ENCODE measurements at regions not wholly inside any gene's neighbourhood (a gene's known extent, or its start where the extent isn't known, plus 50 kb on each side); places are given as distances from the start of the nearest gene placed in this dataset.

DNA sequence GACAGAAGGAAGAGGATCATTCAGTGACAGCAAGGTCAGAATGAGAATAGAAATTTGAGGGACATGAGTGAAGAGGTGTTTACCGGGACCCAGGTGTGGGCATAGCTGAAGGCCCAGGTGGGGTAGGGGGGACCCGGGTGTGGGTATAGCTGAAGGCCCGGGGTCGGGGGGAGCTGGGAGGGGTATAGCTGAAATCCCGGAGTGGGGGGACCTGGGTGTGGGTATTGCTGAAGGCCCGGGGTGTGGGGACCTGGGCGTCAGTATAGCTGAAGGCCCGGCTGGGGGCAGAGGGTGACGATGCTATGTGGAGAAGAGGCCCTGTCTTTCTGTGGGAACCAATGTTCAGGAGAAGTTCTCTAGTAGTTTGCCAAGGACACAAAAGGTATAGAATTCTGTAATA lies 183.0 kb upstream of the PITRM1 start:
- in situ Hi-C loops (cut with HindIII; ENCODE audit: low pct_unique_long_range_greater_than_20kb, low sequenced_read_pairs), result no loop called here
- no peak for DNase-seq (ENCODE audit: low read depth, low spot score)

DNA sequence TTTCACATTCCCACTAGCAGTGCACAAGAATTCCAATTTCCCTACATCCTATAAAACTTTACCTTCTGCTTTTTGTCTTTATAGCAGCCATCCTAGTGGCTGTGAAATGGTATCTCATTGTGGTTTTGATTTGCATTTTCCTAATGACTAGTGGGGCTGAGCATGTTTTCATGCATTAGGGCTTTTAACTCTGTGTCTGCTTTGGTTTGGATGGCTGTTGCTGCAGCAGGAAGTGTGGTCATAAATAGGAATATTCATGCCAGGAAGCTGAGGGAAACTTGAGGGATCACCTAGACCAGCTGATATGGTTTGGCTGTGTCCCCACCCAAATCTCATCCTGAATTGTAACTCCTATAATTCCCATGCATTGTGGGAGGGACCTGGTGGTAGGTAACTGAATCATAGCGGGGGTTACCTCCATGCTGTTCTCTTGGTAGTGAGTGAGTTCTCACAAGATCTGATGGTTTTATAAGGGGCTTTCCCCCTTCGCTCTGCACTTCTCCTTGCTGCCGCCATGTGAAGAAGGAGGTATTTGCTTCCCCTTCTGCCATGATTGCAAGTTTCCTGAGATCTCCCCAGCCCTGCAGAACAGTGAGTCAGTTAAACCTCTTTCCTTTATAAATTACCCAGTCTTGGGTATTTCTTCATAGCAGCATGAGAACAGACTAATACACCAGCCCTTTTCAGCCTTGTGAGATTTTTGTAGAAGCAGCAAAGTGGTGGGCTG lies 181.8 kb upstream of the PITRM1 start:
- in situ Hi-C loops (cut with HindIII; ENCODE audit: low pct_unique_long_range_greater_than_20kb, low sequenced_read_pairs), result no loop called here
- DNase-seq (ENCODE audit: low read depth, low spot score), result no peak

DNA sequence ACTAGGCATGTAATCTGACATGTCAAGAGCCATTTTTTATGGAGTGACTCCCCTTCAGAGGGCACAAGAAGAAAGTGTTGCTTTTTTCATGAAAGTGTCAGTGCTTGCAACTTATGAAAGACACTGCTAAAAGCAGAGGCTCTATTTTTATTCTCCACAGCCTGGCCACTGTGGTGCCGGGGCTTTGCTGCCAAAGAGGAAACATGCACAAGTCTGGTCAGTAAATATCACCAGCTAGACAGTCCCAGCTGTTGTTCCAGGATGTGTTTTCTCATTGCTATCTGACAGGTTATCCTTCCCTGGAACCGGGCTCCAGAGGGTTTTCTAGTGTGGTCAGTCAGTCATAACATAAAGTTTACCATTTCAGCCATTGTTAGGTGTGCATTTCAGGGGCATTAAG lies 180.7 kb upstream of the PITRM1 start:
- in situ Hi-C loops (cut with HindIII; ENCODE audit: low pct_unique_long_range_greater_than_20kb, low sequenced_read_pairs), result no loop called here
- no peak for DNase-seq (ENCODE audit: low read depth, low spot score)

DNA sequence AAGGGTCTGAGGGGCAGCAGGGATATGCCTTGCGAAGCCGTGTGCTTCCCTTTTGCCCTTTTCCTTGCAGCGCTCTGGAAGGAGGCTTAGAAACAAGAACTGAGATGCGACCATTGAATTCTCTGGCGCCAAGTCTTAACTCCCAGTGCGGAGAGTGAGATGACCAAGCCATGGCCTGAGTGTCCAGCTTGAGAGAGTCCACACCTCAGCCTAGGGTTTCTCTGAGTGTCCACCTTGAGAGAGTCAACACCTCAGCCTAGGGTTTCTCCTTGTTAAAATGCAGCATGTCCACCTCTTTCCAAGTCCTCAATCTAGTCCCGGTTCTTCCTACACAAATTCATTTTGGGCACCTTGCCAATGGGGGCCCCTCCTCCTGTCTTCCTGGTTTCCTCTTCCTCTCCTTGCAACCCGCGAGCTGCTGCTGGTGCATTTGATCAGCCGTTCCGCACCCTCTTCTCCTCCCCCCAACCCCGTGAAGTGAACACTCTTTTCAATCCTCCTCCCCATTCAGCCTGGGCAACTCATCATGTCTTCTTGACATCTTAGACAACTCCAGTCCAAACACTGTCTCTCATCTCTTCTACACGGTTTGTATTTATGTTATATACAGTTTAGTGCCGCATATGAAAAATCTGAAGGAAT lies 178.2 kb upstream of the PITRM1 start:
- DNase-seq (ENCODE audit: low read depth, low spot score), result no peak
- in situ Hi-C loops (cut with HindIII; ENCODE audit: low pct_unique_long_range_greater_than_20kb, low sequenced_read_pairs), result no loop called here

DNA sequence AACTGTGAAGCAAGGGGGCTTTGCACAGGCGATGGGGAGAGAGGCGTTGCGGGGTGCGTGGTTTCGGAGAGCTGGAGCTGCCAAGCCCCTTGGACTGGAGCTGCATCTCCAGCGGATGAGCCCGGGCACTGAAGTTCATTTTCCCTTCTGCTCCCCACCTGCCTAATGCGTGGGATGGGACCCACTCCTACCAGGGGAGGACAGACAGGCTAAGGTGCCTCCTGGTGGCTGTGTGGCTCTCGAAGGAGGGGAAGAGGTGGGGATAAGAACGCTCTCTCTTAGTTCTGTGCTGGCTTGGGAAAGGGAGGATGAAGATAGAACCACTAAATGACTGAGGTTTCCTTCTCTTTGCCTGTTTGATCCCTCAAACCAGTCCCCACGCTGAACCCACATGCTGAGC lies 177.6 kb upstream of the PITRM1 start:
- in situ Hi-C loops (cut with HindIII; ENCODE audit: low pct_unique_long_range_greater_than_20kb, low sequenced_read_pairs), result no loop called here
- DNase-seq (ENCODE audit: low read depth, low spot score), result no peak

DNA sequence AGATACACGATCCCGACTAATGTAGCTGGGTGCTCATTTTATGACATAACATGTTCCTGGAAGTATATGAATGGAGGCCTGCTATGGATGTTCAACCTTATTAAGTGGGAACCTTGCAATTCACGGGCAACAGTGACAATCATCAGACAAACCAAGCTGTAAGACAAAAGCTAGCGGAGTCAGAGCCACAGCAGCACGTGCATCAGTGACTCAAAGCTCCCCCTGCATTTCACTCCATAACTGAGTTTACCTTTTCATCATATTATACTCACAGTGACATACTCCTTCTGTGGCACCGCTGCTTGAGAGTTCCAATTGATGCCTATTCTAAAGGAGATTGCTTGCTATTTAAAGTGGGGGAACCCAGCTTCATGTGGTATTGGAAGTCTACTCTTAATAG lies 176.0 kb upstream of the PITRM1 start:
- in situ Hi-C loops (cut with HindIII; ENCODE audit: low pct_unique_long_range_greater_than_20kb, low sequenced_read_pairs), result no loop called here
- DNase-seq (ENCODE audit: low read depth, low spot score), result no peak

DNA sequence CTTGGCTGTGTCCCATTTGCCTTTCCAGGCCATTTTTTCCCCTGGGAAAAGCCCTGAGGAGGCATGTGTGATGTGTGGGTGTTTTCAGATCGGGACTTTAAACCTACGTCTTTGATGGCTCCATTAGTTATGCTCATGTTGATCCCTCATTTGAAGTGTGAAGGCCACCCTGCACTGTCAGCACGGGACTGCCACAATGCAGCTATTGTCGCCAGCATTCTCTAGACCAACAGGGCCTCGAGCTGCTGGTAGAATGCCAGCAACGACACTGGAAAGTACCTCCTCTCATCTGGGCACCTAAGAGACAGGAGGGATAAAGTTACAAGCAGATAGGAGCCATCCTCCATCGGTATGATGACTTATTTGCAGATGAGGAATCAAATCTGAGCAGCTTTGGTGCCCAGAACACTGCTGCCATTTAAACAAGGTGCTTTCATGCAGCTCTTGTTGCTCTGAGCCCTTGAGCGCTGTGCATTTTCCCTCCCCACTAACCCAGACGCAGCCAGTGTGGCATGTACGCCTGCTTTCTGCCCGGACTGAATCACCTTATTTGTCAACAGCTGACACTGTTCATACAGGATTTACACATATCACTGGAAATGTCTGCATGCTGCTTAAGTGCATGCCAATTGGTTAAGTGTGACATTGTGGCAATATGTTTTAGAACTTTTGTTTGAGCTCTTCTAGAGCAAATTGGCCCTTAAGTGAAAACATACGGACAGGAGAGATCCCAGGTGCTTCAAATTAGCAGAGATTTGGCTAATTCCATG lies 175.0 kb upstream of the PITRM1 start:
- in situ Hi-C loops (cut with HindIII; ENCODE audit: low pct_unique_long_range_greater_than_20kb, low sequenced_read_pairs), result no loop called here
- DNase-seq (ENCODE audit: low read depth, low spot score), result no peak

DNA sequence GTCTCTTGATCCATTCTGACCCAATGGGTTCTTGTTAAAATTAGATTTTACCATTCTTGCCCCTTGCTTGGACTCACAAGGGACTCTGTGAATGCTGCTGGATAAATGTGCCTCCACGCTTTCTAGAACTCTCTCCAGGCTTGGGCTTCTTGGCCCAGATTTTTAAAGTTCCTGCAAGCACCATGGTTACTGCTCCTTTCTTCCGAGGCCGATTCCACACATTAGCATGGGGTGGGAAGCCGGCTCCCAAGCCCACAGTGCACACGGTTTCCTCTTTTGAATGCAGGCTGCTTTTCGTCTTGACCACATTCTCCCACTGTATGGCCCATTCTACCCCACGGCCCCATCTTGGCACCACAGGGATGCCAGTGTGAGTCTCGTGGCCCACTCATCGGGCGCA lies 174.3 kb upstream of the PITRM1 start:
- in situ Hi-C loops (cut with HindIII; ENCODE audit: low pct_unique_long_range_greater_than_20kb, low sequenced_read_pairs), result no loop called here
- no peak for DNase-seq (ENCODE audit: low read depth, low spot score)

DNA sequence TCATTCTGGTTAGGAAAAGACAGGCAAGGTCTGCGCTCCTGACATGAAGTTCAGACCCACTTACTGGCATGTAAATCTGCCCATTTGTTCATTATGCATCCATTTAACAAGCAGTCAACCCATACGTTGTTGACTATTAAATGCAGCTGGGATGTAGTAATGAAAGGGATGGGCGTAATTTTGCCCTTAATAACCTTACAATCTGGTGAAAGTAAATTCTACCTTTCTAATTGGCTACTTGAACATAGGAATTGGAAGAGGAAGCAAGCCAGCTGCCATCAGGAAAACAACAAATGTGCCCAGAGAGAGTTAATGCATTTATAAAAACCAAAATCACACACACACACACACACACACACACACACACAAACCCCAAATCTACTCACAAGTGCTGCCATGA lies 170.2 kb upstream of the PITRM1 start:
- DNase-seq (ENCODE audit: low read depth, low spot score), result no peak
- in situ Hi-C loops (cut with HindIII; ENCODE audit: low pct_unique_long_range_greater_than_20kb, low sequenced_read_pairs), result no loop called here

DNA sequence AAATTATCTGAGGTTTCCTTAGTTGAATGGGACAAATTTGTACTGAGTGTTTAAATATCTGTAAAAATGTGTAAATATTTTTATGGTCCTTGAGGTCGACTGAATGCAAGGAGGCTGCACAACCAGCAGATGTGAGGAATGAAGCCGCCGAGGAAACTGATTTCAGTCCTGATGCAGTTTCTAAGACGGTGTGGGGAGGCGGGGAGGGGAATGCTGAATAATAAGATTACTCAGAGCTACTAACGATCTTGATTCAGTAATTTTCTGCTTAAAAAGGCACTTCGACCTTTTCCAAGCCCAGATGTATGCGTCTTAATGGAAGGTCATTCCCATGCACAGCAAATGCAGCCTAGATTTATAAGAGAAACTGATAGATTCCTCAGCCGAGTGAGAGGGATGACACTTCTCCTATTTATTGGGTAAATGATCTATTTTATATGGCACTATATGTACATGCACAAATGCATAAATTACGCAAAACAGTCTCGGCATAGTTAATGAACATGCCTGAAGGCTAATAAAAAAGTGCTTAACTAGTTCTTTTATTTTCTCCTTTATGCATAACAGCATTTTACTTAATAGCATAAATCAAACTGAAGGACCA lies 167.6 kb upstream of the PITRM1 start:
- no peak for DNase-seq (ENCODE audit: low read depth, low spot score)
- in situ Hi-C loops (cut with HindIII; ENCODE audit: low pct_unique_long_range_greater_than_20kb, low sequenced_read_pairs), result no loop called here

DNA sequence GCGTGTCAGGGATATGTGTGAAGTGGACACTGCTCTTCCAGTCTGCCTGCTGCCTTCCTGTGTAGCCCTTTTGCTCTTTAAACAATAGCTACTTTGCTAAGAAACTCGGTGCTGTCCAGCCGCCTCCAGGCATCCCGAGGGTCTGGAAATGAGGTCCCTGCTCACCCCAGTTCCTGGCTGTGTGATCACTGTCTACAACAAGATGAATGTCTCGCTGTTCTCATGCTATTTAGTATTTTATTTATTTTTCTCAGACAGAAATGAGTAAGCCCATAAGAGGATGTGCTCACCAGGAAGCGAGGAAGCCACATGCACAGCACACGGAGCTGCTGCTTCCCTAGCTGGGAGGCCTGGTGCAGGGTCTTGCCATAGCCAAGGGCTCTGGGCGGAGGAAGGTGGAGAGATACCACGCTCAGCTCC lies 167.0 kb upstream of the PITRM1 start:
- in situ Hi-C loops (cut with HindIII; ENCODE audit: low pct_unique_long_range_greater_than_20kb, low sequenced_read_pairs), result no loop called here
- no peak for DNase-seq (ENCODE audit: low read depth, low spot score)

DNA sequence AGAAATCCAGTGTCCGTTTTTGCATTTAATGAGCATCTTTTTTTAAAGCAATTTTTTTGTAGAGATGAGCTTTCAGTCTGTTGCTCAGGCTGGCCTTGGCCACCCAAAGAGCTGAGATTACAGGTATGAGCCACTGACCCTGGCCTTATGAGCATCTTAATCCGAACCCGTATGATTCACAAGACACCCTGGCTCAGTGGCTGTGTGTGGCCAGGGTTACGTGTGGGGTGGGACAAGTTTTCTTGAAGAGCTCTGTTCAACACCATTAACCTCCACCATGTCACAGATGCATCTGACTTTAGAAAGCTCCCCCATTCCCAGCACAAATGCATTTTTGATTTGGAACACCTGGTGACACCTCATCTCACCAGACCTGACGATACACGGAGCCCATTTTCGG lies 166.5 kb upstream of the PITRM1 start:
- DNase-seq (ENCODE audit: low read depth, low spot score), result no peak
- in situ Hi-C loops (cut with HindIII; ENCODE audit: low pct_unique_long_range_greater_than_20kb, low sequenced_read_pairs), result no loop called here

DNA sequence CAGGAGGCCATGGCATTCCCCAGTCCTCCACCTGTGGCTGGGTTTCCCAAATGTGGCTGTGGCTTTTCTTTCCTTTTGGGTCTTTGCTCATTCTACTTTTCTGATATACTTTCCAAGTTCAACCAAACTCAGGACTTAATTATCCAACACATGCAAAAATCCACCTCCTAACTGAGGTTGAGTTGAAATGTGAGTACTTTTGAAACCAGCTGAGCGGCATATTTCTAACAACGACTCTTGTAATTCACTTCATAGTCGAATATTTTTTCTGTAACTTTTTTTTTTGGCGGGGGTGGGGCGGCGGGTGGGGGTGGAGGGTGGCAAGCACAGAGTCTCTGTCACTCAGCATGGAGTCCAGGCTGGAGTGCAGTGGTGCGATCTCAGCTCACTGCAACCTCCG lies 165.2 kb upstream of the PITRM1 start:
- no peak for DNase-seq (ENCODE audit: low read depth, low spot score)
- in situ Hi-C loops (cut with HindIII; ENCODE audit: low pct_unique_long_range_greater_than_20kb, low sequenced_read_pairs), result no loop called here

DNA sequence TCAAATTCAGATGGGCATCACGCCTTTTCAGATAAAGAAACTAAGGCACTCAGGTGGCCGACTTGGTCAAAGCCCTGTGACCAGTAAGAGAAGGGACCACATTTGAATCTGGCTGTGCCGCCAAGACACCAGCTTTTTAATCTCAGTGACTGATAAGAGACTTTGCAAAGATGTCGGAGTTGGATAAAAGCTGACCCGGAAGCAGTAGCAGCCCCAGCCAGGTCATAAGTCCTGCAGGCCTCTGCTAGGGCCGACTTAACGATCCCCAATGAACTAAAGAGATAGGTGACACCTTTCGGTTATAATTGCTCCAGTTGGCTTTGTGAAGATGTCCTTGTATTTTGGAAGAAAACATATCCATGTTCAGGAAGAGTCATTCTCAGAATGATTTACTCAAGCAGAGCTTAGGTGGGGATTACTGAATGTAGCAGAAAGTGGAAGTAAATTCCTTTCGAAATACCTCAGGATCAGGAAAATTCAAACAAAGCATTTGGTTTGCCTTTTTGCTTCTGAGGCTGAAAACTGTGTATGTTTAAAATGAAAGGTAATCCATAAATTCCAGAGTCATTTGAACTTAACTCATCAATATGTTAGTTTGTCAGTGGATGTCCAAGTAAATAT lies 164.2 kb upstream of the PITRM1 start:
- DNase-seq (ENCODE audit: low read depth, low spot score), result no peak
- in situ Hi-C loops (cut with HindIII; ENCODE audit: low pct_unique_long_range_greater_than_20kb, low sequenced_read_pairs), result no loop called here

DNA sequence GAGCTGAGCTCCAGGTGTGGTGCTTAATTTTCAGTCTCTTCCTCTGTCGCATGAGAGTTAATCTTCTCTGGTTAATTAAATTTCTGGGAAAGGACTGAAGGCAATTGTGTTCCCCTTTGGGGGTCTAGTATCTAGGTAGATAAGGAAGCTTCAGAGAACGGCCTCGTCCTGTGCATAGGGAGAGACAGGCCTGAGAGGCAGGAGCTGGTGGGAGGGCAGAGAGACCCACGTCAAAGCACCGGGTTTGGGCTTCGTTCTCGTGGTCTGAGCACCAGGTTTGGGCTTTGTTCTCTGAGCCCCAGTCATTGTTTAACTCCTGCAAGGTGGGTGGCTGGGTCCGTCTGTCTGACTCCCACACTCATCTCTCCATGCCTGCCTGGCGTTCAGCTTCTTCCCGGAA lies 160.8 kb upstream of the PITRM1 start:
- DNase-seq (ENCODE audit: low read depth, low spot score), result no peak
- in situ Hi-C loops (cut with HindIII; ENCODE audit: low pct_unique_long_range_greater_than_20kb, low sequenced_read_pairs), result no loop called here

DNA sequence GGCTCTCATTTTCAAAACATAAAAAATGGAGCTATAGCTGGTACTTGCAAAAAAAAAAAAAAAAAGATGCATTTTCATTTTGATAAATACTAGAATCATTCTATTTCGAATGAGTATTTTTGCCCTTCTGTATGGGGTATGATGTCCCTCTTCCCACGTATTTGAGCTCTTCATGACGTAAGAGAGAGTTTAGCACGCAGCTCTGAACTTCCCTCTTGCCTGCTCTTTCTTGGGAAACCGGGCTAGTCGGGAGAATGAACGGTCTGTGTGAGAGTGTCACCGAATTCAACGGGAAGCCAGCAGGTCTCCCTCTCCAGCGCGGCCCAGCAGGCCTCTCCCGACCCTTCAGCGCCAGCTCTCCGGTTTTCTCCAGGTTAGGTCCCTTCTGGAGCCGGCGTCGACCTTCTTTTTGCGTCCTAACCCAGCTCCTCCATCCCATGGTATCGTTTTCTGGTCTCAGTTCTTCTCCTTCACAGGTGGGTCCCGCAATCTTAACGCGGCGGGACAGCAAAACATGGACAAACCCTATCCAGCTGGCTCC lies 159.2 kb upstream of the PITRM1 start:
- in situ Hi-C loops (cut with HindIII; ENCODE audit: low pct_unique_long_range_greater_than_20kb, low sequenced_read_pairs), result no loop called here
- DNase-seq (ENCODE audit: low read depth, low spot score), result no peak

DNA sequence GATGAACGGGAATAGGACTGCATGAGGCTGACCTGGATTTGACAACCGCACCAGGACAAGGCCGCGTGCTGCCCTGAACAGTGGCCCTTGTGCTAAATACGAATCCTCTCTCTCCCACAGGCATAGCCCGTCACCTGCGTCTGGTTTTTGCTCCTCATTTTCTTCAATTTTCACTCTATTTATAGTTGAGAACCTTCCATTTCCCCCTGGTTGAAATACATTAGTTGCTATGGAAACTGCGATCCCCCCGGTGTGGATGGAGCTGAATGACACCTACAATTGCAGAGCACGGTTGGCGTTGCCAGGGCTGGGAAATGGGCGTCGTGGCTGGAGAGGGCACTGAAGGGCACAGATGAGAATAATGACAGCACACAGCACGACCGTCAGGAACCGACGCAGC lies 158.6 kb upstream of the PITRM1 start:
- in situ Hi-C loops (cut with HindIII; ENCODE audit: low pct_unique_long_range_greater_than_20kb, low sequenced_read_pairs), result no loop called here

DNA sequence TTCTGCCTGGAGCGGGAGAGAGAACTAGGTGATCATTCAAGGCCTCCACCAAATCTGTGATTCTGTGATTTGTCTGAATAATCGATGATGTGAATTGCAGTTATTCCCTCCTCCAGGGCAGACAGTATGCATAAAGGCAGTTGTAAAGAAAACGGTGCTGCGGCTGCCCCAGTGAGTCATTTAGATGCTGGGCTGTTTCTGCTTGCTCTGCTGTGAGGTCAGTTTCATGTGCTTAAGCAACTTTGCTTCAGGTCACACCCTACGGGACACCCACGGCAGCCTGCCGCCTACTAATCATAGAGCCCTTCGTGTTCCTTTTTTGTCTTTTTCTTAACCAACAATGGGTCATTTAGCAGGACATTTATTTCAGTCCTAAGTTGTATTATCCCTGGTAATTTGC lies 158.1 kb upstream of the PITRM1 start:
- in situ Hi-C loops (cut with HindIII; ENCODE audit: low pct_unique_long_range_greater_than_20kb, low sequenced_read_pairs), result no loop called here

More for the DNA sequence above, 158.6 kb upstream of the PITRM1 start:
- no peak for DNase-seq (ENCODE audit: low read depth, low spot score)

More for the DNA sequence above, 158.1 kb upstream of the PITRM1 start:
- no peak for DNase-seq (ENCODE audit: low read depth, low spot score)
